ENCODE measurements at regions not wholly inside any gene's neighbourhood (a gene's known extent, or its start where the extent isn't known, plus 50 kb on each side); places are given as distances from the start of the nearest gene placed in this dataset.
"Not testable (repeated sequence)": the region's sequence is repeated elsewhere in the genome, so short reads cannot be mapped to it uniquely, and the experiment has no call there.

- DNase-seq (ENCODE audit: low spot score): no peak
Measured at GRCh38 chr7:122248472-122248871, 56.1 kb downstream of the FEZF1 start.

GRCh38 chr7:122238729-122239128 lies 65.8 kb downstream of the FEZF1 start:
- DNase-seq (ENCODE audit: low spot score): not testable (repeated sequence)

GRCh38 chr7:122238297-122238696 lies 66.3 kb downstream of the FEZF1 start:
- not testable (repeated sequence) for DNase-seq (ENCODE audit: low spot score)

- no peak for DNase-seq (ENCODE audit: low spot score)
Measured at GRCh38 chr7:122225874-122226273, 78.7 kb downstream of the FEZF1 start.

GRCh38 chr7:122219253-122219865 lies 75.3 kb upstream of the AASS start:
- DNase-seq (ENCODE audit: low spot score): peak; percentile 45

- no peak for DNase-seq (ENCODE audit: low spot score)
Measured at GRCh38 chr7:122217125-122217524, 73.1 kb upstream of the AASS start.

GRCh38 chr7:122212754-122213153 lies 68.7 kb upstream of the AASS start:
- no peak for DNase-seq (ENCODE audit: low spot score)

- DNase-seq (ENCODE audit: low spot score): no peak
Measured at GRCh38 chr7:122211362-122211761, 67.3 kb upstream of the AASS start.

GRCh38 chr7:122206985-122207384 lies 62.9 kb upstream of the AASS start:
- DNase-seq (ENCODE audit: low spot score): no peak

GRCh38 chr7:122203814-122204213 lies 59.8 kb upstream of the AASS start:
- no peak for DNase-seq (ENCODE audit: low spot score)

GRCh38 chr7:122200888-122201287 lies 56.8 kb upstream of the AASS start:
- DNase-seq (ENCODE audit: low spot score): no peak

GRCh38 chr7:122199171-122199570 lies 55.1 kb upstream of the AASS start:
- DNase-seq (ENCODE audit: low spot score): no peak

GRCh38 chr7:122198581-122198980 lies 54.5 kb upstream of the AASS start:
- no peak for DNase-seq (ENCODE audit: low spot score)
